ENCODE measurements at regions not wholly inside any gene's neighbourhood (a gene's known extent, or its start where the extent isn't known, plus 50 kb on each side); places are given as distances from the start of the nearest gene placed in this dataset.

DNA sequence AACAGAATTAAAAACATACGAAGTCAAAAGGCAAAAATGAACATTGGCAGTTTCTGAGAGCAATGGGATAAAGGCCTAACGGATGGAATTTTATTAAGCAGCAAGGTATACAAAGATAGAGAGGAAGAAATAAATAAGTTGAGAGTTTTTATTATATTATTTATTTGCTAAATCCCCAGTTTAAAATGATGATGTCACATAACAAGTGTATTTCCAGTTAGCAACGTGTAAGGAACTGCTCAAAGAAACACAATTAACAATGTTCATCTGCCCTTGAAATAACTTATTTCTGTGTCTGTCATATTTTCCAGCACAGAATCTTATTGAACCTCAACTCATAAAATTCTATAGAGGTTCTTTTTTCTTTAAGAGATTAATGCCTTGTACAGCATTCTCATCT lies 108.6 kb upstream of the TMEM106B start:
- H3K4me2 ChIP-seq (ENCODE audit: low read length), result no peak overlapping the region
- no peak overlapping the region for H3K4me3 ChIP-seq (ENCODE audit: low read depth, low read length, poor library complexity, severe bottlenecking)
- H3K36me3 ChIP-seq (ENCODE audit: insufficient read depth, low read length), result no peaks in the 10 kb centered on the region
- DNase-seq (ENCODE audit: low spot score), result no peak
- BruUV-seq (replicated peaks), result no TSS peak
- TF ChIP-seq, protein P1, sequence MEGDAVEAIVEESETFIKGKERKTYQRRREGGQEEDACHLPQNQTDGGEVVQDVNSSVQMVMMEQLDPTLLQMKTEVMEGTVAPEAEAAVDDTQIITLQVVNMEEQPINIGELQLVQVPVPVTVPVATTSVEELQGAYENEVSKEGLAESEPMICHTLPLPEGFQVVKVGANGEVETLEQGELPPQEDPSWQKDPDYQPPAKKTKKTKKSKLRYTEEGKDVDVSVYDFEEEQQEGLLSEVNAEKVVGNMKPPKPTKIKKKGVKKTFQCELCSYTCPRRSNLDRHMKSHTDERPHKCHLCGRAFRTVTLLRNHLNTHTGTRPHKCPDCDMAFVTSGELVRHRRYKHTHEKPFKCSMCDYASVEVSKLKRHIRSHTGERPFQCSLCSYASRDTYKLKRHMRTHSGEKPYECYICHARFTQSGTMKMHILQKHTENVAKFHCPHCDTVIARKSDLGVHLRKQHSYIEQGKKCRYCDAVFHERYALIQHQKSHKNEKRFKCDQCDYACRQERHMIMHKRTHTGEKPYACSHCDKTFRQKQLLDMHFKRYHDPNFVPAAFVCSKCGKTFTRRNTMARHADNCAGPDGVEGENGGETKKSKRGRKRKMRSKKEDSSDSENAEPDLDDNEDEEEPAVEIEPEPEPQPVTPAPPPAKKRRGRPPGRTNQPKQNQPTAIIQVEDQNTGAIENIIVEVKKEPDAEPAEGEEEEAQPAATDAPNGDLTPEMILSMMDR (conservative IDR thresholded peaks at IDR 0.05; ENCODE audit: low read length), result no peak
- no peak for TF ChIP-seq EZH2phosphoT487 (IDR thresholded peaks at IDR 0.05; ENCODE audit: borderline replicate concordance, low read depth, low read length)
- H3K9me3 ChIP-seq (ENCODE audit: low read length), result no peaks in the 10 kb centered on the region
- H3K79me2 ChIP-seq (ENCODE audit: insufficient read depth, low read depth, low read length), result no peaks in the 10 kb centered on the region
- intact Hi-C loops (cut with micrococcal nuclease; ENCODE audit: unreplicated experiment), result no loop called here
- no peak overlapping the region for H2AFZ ChIP-seq (ENCODE audit: low read length)
- no peaks in the 10 kb centered on the region for H4K20me1 ChIP-seq (ENCODE audit: insufficient read depth, low read length)
- no peaks in the 10 kb centered on the region for H3K4me1 ChIP-seq (ENCODE audit: insufficient read depth, low read length, poor library complexity, severe bottlenecking)
- CTCF ChIA-PET (ENCODE audit: unreplicated experiment), result no interaction called here
- POLR2A ChIA-PET, result interaction anchor here (0.6 kb wide), 1 partner anchor 101 kb away, joined by 3 read pairs; no protein-coding TSS in a partner anchor
- H3K27ac ChIP-seq (ENCODE audit: low read depth, low read length, poor library complexity, severe bottlenecking), result no peak overlapping the region
- H3K9me2 ChIP-seq (ENCODE audit: insufficient read depth, low read length), result no peaks in the 10 kb centered on the region

DNA sequence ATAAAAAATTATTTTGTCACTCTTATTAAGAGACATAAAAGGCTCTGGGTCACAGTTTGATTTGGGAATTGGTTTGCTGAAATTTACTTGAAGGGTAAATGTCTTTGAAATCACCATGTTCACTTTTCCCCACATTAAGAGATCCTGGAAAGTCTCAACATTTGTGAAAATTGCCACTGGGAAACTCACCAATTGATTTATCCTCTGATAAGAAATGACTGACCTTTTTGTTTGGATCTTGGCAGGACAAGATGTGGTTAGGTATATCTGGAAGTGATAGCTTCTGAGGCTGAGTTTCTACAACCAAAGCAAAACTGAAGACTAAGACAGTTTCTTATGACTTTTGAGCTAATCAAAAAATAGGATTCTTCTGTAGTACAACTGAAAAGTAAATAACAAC lies 107.1 kb upstream of the TMEM106B start:
- CTCF ChIA-PET (ENCODE audit: unreplicated experiment), result no interaction called here
- no peaks in the 10 kb centered on the region for H3K36me3 ChIP-seq (ENCODE audit: insufficient read depth, low read length)
- POLR2A ChIA-PET, result no interaction called here
- no peaks in the 10 kb centered on the region for H3K4me1 ChIP-seq (ENCODE audit: insufficient read depth, low read length, poor library complexity, severe bottlenecking)
- H4K20me1 ChIP-seq (ENCODE audit: insufficient read depth, low read length), result no peaks in the 10 kb centered on the region
- no peaks in the 10 kb centered on the region for H3K9me3 ChIP-seq (ENCODE audit: low read length)
- no peaks in the 10 kb centered on the region for H3K9me2 ChIP-seq (ENCODE audit: insufficient read depth, low read length)
- TF ChIP-seq EZH2phosphoT487 (IDR thresholded peaks at IDR 0.05; ENCODE audit: borderline replicate concordance, low read depth, low read length), result no peak
- TF ChIP-seq, protein P1 (conservative IDR thresholded peaks at IDR 0.05; ENCODE audit: low read length), result no peak
- BruUV-seq (replicated peaks), result no TSS peak
- no peak overlapping the region for H3K4me2 ChIP-seq (ENCODE audit: low read length)
- H3K4me3 ChIP-seq (ENCODE audit: low read depth, low read length, poor library complexity, severe bottlenecking), result no peak overlapping the region
- intact Hi-C loops (cut with micrococcal nuclease; ENCODE audit: unreplicated experiment), result no loop called here
- DNase-seq (ENCODE audit: low spot score), result no peak
- no peak overlapping the region for H2AFZ ChIP-seq (ENCODE audit: low read length)
- H3K27ac ChIP-seq (ENCODE audit: low read depth, low read length, poor library complexity, severe bottlenecking), result no peak overlapping the region
- no peaks in the 10 kb centered on the region for H3K79me2 ChIP-seq (ENCODE audit: insufficient read depth, low read depth, low read length)

DNA sequence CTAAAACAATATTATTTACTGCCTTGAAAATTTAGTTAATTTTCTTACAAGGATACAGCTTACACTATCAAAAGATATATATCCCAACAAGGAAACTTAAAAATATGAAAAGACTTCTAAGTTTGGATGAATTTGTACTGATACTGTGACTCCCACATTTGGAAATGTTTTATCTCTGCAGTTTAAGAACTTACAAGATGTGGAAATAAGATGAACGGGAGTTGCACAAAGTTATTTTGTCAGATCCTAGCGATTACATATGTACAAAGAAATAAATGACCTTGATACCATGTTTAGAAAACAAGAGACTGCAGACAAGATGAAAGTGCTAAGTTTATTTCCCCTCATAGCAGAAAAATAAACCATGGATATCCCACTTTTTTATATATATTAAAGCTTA lies 103.7 kb upstream of the TMEM106B start:
- Histone ChIP-seq H3K4me3 (ENCODE audit: low read depth, low read length, poor library complexity, severe bottlenecking) (no peak overlapping the region), H3K4me1 (ENCODE audit: insufficient read depth, low read length, poor library complexity, severe bottlenecking) (no peaks in the 10 kb centered on the region), H2AFZ (ENCODE audit: low read length) (no peak overlapping the region), H3K27ac (ENCODE audit: low read depth, low read length, poor library complexity, severe bottlenecking) (no peak overlapping the region), H3K79me2 (ENCODE audit: insufficient read depth, low read depth, low read length) (no peaks in the 10 kb centered on the region), H3K4me2 (ENCODE audit: low read length) (no peak overlapping the region), H3K9me3 (ENCODE audit: low read length) (no peaks in the 10 kb centered on the region), H3K9me2 (ENCODE audit: insufficient read depth, low read length) (no peaks in the 10 kb centered on the region), H3K36me3 (ENCODE audit: insufficient read depth, low read length) (no peaks in the 10 kb centered on the region), H4K20me1 (ENCODE audit: insufficient read depth, low read length) (no peaks in the 10 kb centered on the region)
- intact Hi-C loops (cut with micrococcal nuclease; ENCODE audit: unreplicated experiment), result no loop called here
- BruUV-seq (replicated peaks), result no TSS peak
- CTCF ChIA-PET (ENCODE audit: unreplicated experiment), result no interaction called here
- TF ChIP-seq EZH2phosphoT487 (IDR thresholded peaks at IDR 0.05; ENCODE audit: borderline replicate concordance, low read depth, low read length), result no peak
- TF ChIP-seq, protein P1 (conservative IDR thresholded peaks at IDR 0.05; ENCODE audit: low read length), result no peak
- DNase-seq (ENCODE audit: low spot score), result no peak
- POLR2A ChIA-PET, result interaction anchor here (0.6 to 1.2 kb wide), 4 partner anchors 12 to 1976 kb away, joined by 3 to 4 read pairs (median 4); no protein-coding TSS in a partner anchor

All from OCI-LY7 (cell line).